Thyroid gland (tissue), 4 donors: ENCODE measurements at regions not wholly inside any gene's neighbourhood (a gene's known extent, or its start where the extent isn't known, plus 50 kb on each side); places are given as distances from the start of the nearest gene placed in this dataset.

ENCODE experiments used
- POLR2A ChIP-seq, 2 donors: fragments of 450-650 bp; IDR thresholded peaks; one replicate each; pipeline ENCODE4 v1.6.1; 2017; ENCODE audit warnings: antibody characterized with exemption in 2 of 2, mild to moderate bottlenecking in 2 of 2, moderate library complexity in 1 of 2
- TF ChIP-seq, protein P1 (sequence below), 6 experiments: fragments of 200-600 bp in 3 of 6; fragments of 450-650 bp in 3 of 6; sonication (generic) in 3 of 6; IDR thresholded peaks; one replicate each; pipeline ENCODE4 v1.5.1; 2016 to 2019; ENCODE audit warnings: antibody characterized with exemption in 6 of 6, mild to moderate bottlenecking in 2 of 6, inconsistent platforms in 1 of 6, moderate library complexity in 1 of 6

DNA sequence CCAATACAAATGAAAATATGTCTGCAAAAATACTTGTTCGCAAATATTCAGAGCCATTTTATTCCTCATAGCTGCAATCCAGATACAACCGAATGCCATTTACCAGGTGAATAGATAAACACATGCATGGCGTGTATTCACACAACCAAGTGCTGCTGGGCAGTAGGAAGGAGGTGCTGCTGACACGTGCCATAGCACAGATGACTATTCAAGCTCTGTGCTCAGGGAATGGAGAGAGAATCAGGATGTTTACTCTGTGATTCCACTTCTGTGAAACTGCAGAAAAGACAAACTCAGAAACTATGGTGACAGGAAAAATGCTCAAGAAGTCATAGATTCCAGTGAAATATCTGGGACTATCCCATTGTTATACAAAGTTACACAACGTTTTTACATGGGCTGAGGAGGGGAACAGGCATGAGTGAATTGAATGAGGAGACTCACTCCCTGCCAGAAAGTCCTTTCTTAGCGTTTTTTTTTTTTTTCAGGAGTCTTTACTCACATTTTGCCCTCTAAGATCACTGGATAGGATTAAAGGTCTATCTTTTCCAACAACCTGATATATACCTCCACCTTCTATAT, 152.9 kb upstream of the NDN start:
- TF ChIP-seq, protein P1, sequence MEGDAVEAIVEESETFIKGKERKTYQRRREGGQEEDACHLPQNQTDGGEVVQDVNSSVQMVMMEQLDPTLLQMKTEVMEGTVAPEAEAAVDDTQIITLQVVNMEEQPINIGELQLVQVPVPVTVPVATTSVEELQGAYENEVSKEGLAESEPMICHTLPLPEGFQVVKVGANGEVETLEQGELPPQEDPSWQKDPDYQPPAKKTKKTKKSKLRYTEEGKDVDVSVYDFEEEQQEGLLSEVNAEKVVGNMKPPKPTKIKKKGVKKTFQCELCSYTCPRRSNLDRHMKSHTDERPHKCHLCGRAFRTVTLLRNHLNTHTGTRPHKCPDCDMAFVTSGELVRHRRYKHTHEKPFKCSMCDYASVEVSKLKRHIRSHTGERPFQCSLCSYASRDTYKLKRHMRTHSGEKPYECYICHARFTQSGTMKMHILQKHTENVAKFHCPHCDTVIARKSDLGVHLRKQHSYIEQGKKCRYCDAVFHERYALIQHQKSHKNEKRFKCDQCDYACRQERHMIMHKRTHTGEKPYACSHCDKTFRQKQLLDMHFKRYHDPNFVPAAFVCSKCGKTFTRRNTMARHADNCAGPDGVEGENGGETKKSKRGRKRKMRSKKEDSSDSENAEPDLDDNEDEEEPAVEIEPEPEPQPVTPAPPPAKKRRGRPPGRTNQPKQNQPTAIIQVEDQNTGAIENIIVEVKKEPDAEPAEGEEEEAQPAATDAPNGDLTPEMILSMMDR (IDR thresholded peaks at IDR 0.05): no peak
- TF ChIP-seq POLR2A (IDR thresholded peaks at IDR 0.05): no peak
